Endothelial cell of umbilical vein (primary cell): ENCODE measurements at regions not wholly inside any gene's neighbourhood (a gene's known extent, or its start where the extent isn't known, plus 50 kb on each side); places are given as distances from the start of the nearest gene placed in this dataset.

ENCODE experiments used
- EZH2 ChIP-seq: IDR thresholded peaks from 2 replicates; pipeline ENCODE4 v1.6.1; 2012; ENCODE audit warnings: borderline replicate concordance, low read depth, mild to moderate bottlenecking, moderate library complexity, low read length, inconsistent platforms; ENCODE audit not compliant: severe bottlenecking
- JUN ChIP-seq: IDR thresholded peaks from 2 replicates; pipeline ENCODE4 v1.6.1; 2011; ENCODE audit warnings: borderline replicate concordance, low read depth; ENCODE audit not compliant: insufficient read length, insufficient read depth
- MYC ChIP-seq: IDR thresholded peaks from one replicate; pipeline ENCODE4 v1.6.1; 2011; ENCODE audit warnings: mild to moderate bottlenecking, low read depth, low read length
- POLR2A ChIP-seq: IDR thresholded peaks from 2 replicates; pipeline ENCODE4 v1.6.1; 2012; ENCODE audit warnings: low read depth, mild to moderate bottlenecking, control low read depth, low read length
- POLR2AphosphoS5 ChIP-seq: IDR thresholded peaks from 2 replicates; pipeline ENCODE4 v1.6.1; 2012; ENCODE audit warnings: low read depth, mild to moderate bottlenecking, control low read depth, low read length, moderate library complexity; ENCODE audit not compliant: insufficient read depth
- TF ChIP-seq, protein P1 (sequence below), 2 donors: IDR thresholded peaks; 1 replicate in 1 of 2; 2 replicates in 1 of 2; pipeline ENCODE4 v1.5.1; 2011; ENCODE audit warnings: low read length in 2 of 2, mild to moderate bottlenecking in 2 of 2, moderate library complexity in 2 of 2, control low read depth in 1 of 2, inconsistent platforms in 1 of 2, low read depth in 1 of 2; ENCODE audit not compliant: insufficient read depth in 1 of 2; ENCODE audit errors: extremely low read depth in 1 of 2
- TF ChIP-seq, protein P2 (sequence below): IDR thresholded peaks from 2 replicates; pipeline ENCODE4 v1.6.1; 2011; ENCODE audit not compliant: insufficient read depth, insufficient read length

DNA sequence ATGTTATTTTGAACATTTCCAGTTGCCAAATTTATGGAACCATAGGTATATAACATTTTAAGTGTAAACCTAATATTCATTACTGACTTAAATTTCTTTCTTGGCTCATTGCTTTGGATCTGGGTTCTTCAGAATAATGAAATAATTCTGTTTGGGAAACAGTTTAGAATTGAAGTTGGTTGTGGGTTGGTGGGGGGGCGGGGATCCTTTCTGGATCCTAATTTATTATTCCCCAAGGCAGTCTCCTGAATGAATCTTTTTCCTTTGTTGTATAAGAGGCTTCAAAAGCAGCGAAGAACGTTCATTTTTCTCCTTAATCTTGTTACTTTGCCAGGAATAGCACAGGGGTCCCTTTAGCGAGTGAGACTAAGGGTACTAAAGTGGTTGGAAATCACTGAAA is 325.5 kb downstream of the FOXG1 start:
- TF ChIP-seq, protein P1, sequence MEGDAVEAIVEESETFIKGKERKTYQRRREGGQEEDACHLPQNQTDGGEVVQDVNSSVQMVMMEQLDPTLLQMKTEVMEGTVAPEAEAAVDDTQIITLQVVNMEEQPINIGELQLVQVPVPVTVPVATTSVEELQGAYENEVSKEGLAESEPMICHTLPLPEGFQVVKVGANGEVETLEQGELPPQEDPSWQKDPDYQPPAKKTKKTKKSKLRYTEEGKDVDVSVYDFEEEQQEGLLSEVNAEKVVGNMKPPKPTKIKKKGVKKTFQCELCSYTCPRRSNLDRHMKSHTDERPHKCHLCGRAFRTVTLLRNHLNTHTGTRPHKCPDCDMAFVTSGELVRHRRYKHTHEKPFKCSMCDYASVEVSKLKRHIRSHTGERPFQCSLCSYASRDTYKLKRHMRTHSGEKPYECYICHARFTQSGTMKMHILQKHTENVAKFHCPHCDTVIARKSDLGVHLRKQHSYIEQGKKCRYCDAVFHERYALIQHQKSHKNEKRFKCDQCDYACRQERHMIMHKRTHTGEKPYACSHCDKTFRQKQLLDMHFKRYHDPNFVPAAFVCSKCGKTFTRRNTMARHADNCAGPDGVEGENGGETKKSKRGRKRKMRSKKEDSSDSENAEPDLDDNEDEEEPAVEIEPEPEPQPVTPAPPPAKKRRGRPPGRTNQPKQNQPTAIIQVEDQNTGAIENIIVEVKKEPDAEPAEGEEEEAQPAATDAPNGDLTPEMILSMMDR (IDR thresholded peaks at IDR 0.05; ENCODE audit: extremely low read depth in 1 of 2, insufficient read depth in 1 of 2, low read depth in 1 of 2, low read length in 2 of 2): no peak
- TF ChIP-seq EZH2 (no peak), JUN (no peak), MYC (no peak), POLR2A (no peak), POLR2AphosphoS5 (no peak)
- TF ChIP-seq, protein P2, sequence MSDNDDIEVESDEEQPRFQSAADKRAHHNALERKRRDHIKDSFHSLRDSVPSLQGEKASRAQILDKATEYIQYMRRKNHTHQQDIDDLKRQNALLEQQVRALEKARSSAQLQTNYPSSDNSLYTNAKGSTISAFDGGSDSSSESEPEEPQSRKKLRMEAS: no peak
